Kidney epithelial cell (primary cell): ENCODE measurements at regions not wholly inside any gene's neighbourhood (a gene's known extent, or its start where the extent isn't known, plus 50 kb on each side); places are given as distances from the start of the nearest gene placed in this dataset.

ENCODE experiments used
- DNase-seq: peaks from one replicate; pipeline ENCODE4 v3.0.0-alpha.2; 2010; ENCODE audit warnings: low read depth
- H3K27me3 ChIP-seq: 2 replicates; pipeline ENCODE4 v1.6.0; 2011; ENCODE audit warnings: low read length; ENCODE audit not compliant: control insufficient read depth, insufficient read depth
- H3K36me3 ChIP-seq: 2 replicates; pipeline ENCODE4 v1.5.1; 2011; ENCODE audit warnings: low read length; ENCODE audit not compliant: control insufficient read depth, insufficient read depth
- H3K4me3 ChIP-seq: 2 replicates; pipeline ENCODE4 v1.5.1; 2011; ENCODE audit warnings: low read depth, mild to moderate bottlenecking, control low read depth, low read length
- CTCF ChIP-seq: IDR thresholded peaks from 2 replicates; pipeline ENCODE4 v1.5.1; 2011; ENCODE audit warnings: mild to moderate bottlenecking, moderate library complexity, low read length, control low read depth, inconsistent platforms; ENCODE audit not compliant: insufficient read depth, poor library complexity, severe bottlenecking

- Histone ChIP-seq H3K4me3 (no peak overlapping the region), H3K36me3 (no peaks in the 10 kb centered on the region), H3K27me3 (no peaks in the 10 kb centered on the region)
- no peak for DNase-seq
- TF ChIP-seq CTCF = no peak
Observed at GRCh38 chr2:238741277-238741676, 106.6 kb upstream of the TWIST2 start.

GRCh38 chr2:238742066-238742465 lies 105.8 kb upstream of the TWIST2 start:
- no peak overlapping the region for H3K4me3 ChIP-seq
- DNase-seq = no peak
- no peak for TF ChIP-seq CTCF
- no peaks in the 10 kb centered on the region for H3K36me3 ChIP-seq
- H3K27me3 ChIP-seq = no peaks in the 10 kb centered on the region

DNA sequence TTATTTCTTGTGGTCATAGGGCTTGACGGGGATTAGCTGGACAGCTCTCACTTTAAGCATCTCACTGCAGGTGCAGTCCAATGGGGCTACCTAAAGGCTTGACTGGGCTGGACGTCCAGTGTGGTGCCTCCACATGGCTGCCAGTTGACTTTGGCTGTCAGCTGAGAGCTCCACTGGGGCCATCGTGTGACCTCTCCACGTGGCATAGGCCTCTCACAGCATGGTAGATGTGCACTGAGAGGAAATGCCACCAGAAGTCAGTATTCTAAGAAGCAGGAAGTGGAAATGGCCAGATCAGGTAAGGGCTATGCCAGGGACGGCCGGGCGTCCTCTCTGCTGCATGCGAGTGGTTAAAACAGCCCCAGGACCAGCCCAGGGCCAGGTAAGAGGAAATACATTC lies 105.2 kb upstream of the TWIST2 start:
- Histone ChIP-seq H3K27me3 (no peaks in the 10 kb centered on the region), H3K4me3 (no peak overlapping the region), H3K36me3 (no peaks in the 10 kb centered on the region)
- no peak for DNase-seq
- TF ChIP-seq CTCF = no peak

DNA sequence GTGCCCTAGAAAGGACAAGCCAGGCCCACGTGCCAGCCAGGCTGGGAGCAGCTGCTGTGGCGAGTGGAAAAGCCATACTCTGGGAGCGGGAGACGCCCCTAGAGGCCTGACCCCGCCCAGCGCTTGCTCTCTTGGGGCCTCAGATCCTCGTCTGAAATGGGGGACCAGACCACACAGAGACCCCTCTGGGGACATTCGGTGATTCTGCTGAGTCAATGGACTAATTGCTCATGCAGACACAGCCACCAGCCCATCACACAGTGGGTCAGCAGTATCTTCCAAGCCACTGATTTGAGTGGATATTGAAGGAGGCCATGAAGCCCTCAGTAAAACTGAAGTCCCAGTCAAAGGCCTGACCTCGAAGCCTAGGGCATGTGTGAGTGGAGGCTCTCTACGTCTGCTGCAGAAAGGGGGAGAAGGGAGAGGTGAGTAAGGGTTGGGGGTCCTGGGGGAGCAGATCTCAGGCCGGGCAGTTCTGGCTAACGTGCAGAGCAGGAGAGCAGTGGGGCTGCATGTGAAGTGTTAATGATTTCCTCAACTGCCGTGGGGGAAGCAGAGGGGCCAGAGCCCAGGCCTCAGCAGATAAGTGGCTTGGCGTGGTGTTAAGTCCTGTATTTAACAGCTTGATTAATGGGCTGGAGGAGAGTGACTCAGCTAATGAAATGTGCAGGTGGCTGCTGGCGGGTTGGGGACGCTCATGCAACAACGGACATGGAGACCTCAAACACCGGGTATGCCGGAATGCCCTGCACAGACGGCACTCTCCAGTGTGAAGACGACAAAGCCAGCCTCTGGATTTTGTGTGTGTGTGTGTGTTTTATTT lies 104.4 kb upstream of the TWIST2 start:
- peak; percentile 9 for DNase-seq
- no peak for TF ChIP-seq CTCF
- H3K27me3 ChIP-seq = no peaks in the 10 kb centered on the region

GRCh38 chr2:238744951-238745350 lies 102.9 kb upstream of the TWIST2 start:
- Histone ChIP-seq H3K27me3 (no peaks in the 10 kb centered on the region), H3K4me3 (no peak overlapping the region), H3K36me3 (no peaks in the 10 kb centered on the region)
- DNase-seq = no peak
- TF ChIP-seq CTCF = no peak

More for the DNA sequence above, 104.4 kb upstream of the TWIST2 start:
- no peaks in the 10 kb centered on the region for H3K36me3 ChIP-seq
- H3K4me3 ChIP-seq = no peak overlapping the region

DNA sequence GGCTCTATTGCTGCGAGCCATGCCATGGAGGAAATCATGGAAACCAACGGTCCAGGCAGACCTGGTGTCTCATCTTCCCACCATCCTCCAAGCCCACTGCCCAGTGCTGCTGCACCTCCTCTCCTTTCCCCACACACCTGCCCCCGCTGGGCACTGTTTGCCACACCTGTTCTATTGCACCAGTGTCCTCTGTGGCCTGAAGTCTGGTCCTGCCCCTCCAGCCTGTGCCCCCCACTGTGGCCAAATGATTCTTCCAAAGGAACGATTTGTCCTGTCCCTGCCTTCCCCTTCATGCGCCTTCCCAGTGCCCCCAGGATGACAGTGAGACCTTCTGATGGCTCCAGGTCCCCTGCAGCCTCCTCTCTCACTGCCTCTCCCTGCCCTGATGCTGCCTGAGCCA lies 101.9 kb upstream of the TWIST2 start:
- no peak for DNase-seq
- Histone ChIP-seq H3K27me3 (no peaks in the 10 kb centered on the region), H3K4me3 (no peak overlapping the region), H3K36me3 (no peaks in the 10 kb centered on the region)
- TF ChIP-seq CTCF = no peak
